ENCODE measurements at regions not wholly inside any gene's neighbourhood (a gene's known extent, or its start where the extent isn't known, plus 50 kb on each side); places are given as distances from the start of the nearest gene placed in this dataset.
"Not testable (repeated sequence)": the region's sequence is repeated elsewhere in the genome, so short reads cannot be mapped to it uniquely, and the experiment has no call there.

DNA sequence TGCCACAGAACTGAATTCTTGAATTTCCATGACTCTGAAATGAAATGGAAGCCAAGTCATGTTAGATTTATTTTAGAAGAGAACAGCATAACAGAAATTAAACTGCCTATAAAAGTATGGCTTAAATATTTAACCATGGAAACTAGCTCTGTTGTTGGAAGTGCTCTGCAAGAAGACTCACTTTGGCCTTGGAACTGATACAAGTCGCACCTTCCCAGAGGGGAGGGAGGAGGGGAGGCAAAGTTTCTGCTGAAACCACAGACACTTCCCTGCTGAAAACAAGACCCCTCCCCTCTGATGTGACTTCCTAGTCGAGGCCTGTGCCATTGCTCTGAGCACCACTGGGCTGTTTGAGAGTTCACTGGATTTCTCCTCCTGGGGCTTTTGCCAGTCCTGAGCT lies 72.1 kb downstream of the OR13A1 start:
- H3K27ac ChIP-seq: no peak overlapping the region
- no peak for TF ChIP-seq POLR2A (IDR thresholded peaks at IDR 0.05)
- TF ChIP-seq, protein P1, sequence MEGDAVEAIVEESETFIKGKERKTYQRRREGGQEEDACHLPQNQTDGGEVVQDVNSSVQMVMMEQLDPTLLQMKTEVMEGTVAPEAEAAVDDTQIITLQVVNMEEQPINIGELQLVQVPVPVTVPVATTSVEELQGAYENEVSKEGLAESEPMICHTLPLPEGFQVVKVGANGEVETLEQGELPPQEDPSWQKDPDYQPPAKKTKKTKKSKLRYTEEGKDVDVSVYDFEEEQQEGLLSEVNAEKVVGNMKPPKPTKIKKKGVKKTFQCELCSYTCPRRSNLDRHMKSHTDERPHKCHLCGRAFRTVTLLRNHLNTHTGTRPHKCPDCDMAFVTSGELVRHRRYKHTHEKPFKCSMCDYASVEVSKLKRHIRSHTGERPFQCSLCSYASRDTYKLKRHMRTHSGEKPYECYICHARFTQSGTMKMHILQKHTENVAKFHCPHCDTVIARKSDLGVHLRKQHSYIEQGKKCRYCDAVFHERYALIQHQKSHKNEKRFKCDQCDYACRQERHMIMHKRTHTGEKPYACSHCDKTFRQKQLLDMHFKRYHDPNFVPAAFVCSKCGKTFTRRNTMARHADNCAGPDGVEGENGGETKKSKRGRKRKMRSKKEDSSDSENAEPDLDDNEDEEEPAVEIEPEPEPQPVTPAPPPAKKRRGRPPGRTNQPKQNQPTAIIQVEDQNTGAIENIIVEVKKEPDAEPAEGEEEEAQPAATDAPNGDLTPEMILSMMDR (IDR thresholded peaks at IDR 0.05): no peak
- no peak for TF ChIP-seq EP300 (IDR thresholded peaks at IDR 0.05)
- TF ChIP-seq POLR2AphosphoS5 (IDR thresholded peaks at IDR 0.05): no peak
- H3K27me3 ChIP-seq: no peaks in the 10 kb centered on the region
- H3K9me3 ChIP-seq: no peaks in the 10 kb centered on the region
- no peaks in the 10 kb centered on the region for H3K4me1 ChIP-seq
- DNase-seq (no peak), ATAC-seq (ENCODE audit: low FRiP score in 2 of 2) (no peak)
- H3K36me3 ChIP-seq: no peaks in the 10 kb centered on the region
- WGBS, 2 donors: 71 to 90% methylated on average over 2 of the region's 2 CpGs
- no peak overlapping the region for H3K4me3 ChIP-seq

DNA sequence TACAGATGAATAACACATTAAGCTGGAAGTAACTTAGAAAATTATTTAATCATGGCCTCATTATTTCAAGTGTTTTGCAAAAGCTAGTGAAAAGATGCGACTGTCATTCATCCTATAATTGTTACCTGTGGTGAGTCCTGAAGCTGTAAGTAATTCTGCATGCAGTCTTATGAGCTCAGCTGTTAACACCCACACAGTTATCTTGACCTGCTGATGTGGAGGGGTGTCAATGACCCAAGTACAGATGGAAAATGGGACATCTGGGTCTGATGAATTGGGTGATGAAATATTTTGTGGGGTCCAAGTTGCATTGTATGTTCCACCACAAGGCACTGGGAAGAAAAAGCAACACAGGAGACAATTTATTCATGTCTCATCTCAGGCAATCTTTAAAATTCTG lies 68.9 kb downstream of the OR13A1 start:
- 79 to 92% methylated on average over 1 of the region's 1 CpG for WGBS, 2 donors
- no peak overlapping the region for H3K4me3 ChIP-seq
- H3K4me1 ChIP-seq: peaks cover 0 to 5% (median 0%) of the 10 kb centered on the region in 4 donors
- H3K27me3 ChIP-seq: no peaks in the 10 kb centered on the region
- ATAC-seq (ENCODE audit: low FRiP score in 2 of 2) (no peak), DNase-seq (no peak)
- H3K36me3 ChIP-seq: no peaks in the 10 kb centered on the region
- no peaks in the 10 kb centered on the region for H3K9me3 ChIP-seq
- no peak overlapping the region for H3K27ac ChIP-seq
- TF ChIP-seq POLR2A (IDR thresholded peaks at IDR 0.05) (no peak), POLR2AphosphoS5 (IDR thresholded peaks at IDR 0.05) (no peak), EP300 (IDR thresholded peaks at IDR 0.05) (no peak)
- TF ChIP-seq, protein P1 (IDR thresholded peaks at IDR 0.05): no peak

DNA sequence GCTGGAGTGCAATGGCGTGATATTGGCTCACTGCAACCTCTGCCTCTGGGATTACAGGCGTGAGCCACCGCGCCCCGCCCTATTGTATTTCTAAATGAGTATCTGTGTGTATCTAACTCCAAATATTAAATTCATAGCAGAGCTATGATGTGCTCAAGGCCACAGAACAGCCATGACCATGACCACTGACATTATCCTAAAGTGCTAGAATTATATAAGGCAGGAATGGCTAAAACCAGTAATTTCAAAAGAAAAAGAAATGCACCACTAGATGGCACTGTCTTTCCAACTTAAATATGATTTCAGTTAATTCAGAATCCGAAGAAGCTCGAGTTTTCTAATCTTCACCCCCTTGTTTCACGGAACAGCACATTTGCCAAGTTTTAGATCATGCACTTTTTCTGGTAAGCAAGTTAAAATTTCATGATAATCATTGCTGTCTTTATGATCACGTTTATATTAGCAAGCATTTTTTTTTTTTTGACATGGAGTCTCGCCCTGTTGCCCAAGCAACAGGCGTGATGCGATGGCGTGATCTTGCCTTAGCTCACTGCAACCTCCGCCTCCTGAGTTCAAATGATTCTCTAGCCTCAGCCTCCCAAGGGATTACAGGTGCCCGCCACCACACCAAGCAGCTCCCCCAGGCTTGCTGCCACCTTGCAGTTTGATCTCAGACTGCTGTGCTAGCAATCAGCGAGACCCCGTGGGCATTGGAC lies 65.3 kb downstream of the OR13A1 start:
- Histone ChIP-seq H3K36me3 (no peaks in the 10 kb centered on the region), H3K27ac (no peak overlapping the region), H3K27me3 (no peaks in the 10 kb centered on the region), H3K4me1 (peaks cover 0 to 5% (median 0%) of the 10 kb centered on the region in 4 donors), H3K4me3 (peak overlapping the region in 1 of 4 donors; percentile 16), H3K9me3 (no peaks in the 10 kb centered on the region)
- DNase-seq (no peak), ATAC-seq (ENCODE audit: low FRiP score in 2 of 2) (peak in 1 of 2 donors; percentile 87)
- WGBS, 2 donors: 52 to 60% methylated on average over 15 to 17 of the region's 17 CpGs
- TF ChIP-seq EP300 (IDR thresholded peaks at IDR 0.05): no peak
- TF ChIP-seq, protein P1 (IDR thresholded peaks at IDR 0.05): peak; percentile 38 to 69 (median 50)

DNA sequence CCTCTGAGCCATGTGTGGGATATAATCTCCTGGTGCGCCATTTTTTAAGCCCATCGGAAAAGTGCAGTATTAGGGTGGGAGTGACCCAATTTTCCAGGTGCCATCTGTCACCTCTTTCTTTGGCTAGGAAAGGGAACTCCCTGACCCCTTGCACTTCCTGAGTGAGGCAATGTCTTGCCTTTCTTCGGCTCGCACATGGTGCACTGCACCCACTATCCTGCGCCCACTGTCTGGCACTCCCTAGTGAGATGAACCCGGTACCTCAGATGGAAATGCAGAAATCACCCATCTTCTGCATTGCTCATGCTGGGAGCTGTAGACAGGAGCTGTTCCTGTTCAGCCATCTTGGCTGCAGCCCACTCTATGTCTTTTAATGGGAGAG lies 64.7 kb downstream of the OR13A1 start:
- ATAC-seq (ENCODE audit: low FRiP score in 2 of 2); H3K27me3 ChIP-seq; H3K36me3 ChIP-seq; H3K4me1 ChIP-seq; H3K4me3 ChIP-seq; H3K9me3 ChIP-seq; H3K27ac ChIP-seq: not testable (repeated sequence)
- peak in 1 of 2 donors; percentile 34 for DNase-seq
- 47 to 71% methylated on average over 1 to 6 of the region's 6 CpGs for WGBS, 2 donors

Small RNAs in the stretch of these regions (small RNA-seq; reads per million reads assigned to genes)
- gene AL512324.1 (0 reads per million in 4 donors), gene MIR3156-1 (0 reads per million in 4 donors), gene RNU6-1207P (0 reads per million in 4 donors)

Data from upper lobe of left lung (tissue), 6 donors.